GM12864 (cell line): ENCODE measurements at regions not wholly inside any gene's neighbourhood (a gene's known extent, or its start where the extent isn't known, plus 50 kb on each side); places are given as distances from the start of the nearest gene placed in this dataset.

ENCODE experiments used
- DNase-seq: peaks from one replicate; pipeline ENCODE4 v3.0.0-alpha.2; 2011; ENCODE audit warnings: low read depth
- H3K4me3 ChIP-seq: 2 replicates; pipeline ENCODE4 v1.5.1; 2011; ENCODE audit warnings: mild to moderate bottlenecking, low read depth, low read length, control low read depth
- CTCF ChIP-seq: IDR thresholded peaks from 2 replicates; pipeline ENCODE4 v1.5.1; 2011; ENCODE audit warnings: low read depth, mild to moderate bottlenecking, moderate library complexity, low read length, control low read depth, inconsistent platforms; ENCODE audit errors: missing control alignments

DNA sequence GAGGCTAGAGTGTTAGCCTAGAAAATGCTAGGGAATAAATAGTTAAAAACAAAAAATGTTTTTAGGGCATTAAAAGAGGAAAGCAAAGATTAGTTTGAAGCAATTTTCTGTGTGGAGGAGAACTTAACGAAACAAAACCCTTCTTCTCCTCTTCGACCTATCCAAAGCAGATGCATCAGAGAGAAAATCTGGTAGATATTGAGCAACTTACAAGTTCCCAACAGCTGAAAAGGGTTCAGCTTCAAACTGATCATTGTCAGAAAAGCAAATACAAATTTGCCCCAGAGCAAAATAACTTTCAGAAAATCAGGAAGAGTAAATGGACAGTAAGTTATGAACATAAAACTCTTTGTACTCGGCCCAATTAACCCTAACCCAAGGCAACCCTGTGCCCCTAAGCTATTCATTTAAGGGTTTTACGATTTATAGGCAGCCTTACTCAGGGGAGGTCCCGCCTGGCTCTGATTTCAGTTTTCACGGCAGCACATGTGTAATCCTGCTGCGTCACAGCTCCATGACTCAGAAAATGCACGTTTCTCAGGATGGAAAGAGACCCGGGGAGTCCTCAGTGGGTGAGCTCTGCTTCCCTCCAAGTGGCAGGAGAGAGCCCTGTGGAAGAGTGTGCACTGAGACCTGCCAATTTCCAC, 405.7 kb upstream of the SALL1 start:
- TF ChIP-seq CTCF, result no peak
- no peak for DNase-seq
- no peak overlapping the region for H3K4me3 ChIP-seq

DNA sequence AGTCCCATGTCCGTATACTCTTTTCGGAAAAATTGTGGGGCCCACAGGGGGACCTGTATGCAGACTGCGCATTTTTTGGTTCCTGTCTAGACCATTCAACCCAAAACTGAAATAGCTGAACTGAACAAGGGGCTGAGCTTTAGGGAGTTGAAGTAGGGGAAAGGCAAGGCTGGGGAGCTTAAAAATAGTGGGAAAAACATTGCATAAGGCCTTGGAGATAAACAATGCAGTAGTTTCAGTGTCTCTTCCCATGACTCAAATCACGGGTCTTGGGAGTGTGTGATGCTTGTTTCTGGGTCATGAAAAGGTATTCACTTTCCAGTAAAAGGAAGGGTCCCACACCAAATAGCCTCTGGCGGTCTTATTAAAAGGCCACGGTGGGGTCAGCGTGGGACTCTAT, 402.8 kb upstream of the SALL1 start:
- no peak for DNase-seq
- H3K4me3 ChIP-seq, result no peak overlapping the region
- TF ChIP-seq CTCF, result no peak

GRCh38 chr16:51553314-51553713, 402.2 kb upstream of the SALL1 start:
- H3K4me3 ChIP-seq, result no peak overlapping the region
- TF ChIP-seq CTCF, result no peak
- DNase-seq, result no peak

DNA sequence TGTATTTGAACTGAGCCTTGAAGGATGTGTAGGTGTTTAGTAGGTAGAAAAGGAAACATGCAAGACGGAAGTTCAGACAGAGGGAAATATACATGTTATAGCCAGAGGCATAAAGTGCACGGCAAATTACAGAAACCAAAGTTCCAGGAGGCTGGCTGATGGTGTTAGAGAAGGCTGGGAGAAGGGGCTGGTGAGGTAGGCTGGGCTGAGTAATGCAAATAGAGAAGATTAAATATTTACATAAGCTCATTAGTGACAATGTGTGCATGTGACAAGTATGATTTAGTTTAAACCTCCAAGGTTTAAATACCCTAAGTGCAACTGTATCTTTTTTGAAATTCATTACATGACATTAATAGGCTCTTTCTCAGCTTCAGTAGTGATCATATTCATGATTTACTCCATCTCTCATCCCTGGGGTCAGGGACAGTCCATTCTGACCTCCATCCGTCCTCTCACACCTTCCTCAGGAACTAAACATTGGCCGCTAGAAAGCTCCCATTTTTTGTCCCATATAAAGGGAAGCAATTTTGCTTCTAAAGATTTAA, 399.8 kb upstream of the SALL1 start:
- TF ChIP-seq CTCF, result no peak
- DNase-seq, result no peak
- H3K4me3 ChIP-seq, result no peak overlapping the region

- no peak for DNase-seq
- no peak for TF ChIP-seq CTCF
- H3K4me3 ChIP-seq, result no peak overlapping the region
Observed at GRCh38 chr16:51549836-51550235, 398.8 kb upstream of the SALL1 start.

GRCh38 chr16:51545951-51546350, 394.9 kb upstream of the SALL1 start:
- no peak overlapping the region for H3K4me3 ChIP-seq
- no peak for DNase-seq
- no peak for TF ChIP-seq CTCF

- no peak for DNase-seq
- H3K4me3 ChIP-seq, result no peak overlapping the region
- TF ChIP-seq CTCF, result no peak
Observed at GRCh38 chr16:51544851-51545467, 393.9 kb upstream of the SALL1 start.
